ENCODE measurements at regions not wholly inside any gene's neighbourhood (a gene's known extent, or its start where the extent isn't known, plus 50 kb on each side); places are given as distances from the start of the nearest gene placed in this dataset.

DNA sequence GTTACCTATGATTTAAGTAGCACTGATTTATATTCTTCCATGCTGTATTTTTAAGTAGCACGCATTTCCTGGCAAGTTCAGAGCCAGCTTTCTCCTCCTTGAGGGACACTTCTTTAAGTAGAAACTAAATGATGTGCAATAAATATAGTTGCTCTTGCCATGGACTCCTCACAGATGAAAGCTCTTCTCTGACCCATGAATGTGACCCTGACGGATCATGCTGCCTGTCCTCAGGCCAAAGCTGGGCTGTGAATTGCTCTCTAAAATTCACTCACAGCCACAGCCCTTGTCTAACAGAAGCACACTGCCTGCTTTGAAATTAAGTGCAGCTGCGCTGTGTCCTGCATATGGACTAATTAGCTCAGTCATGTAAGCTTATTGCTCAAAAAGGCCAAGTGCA lies 438.8 kb downstream of the PMP22 start:
- Histone ChIP-seq H4K20me1 (ENCODE audit: insufficient read depth) (no peaks in the 10 kb centered on the region), H3K9ac (ENCODE audit: low read length) (no peak overlapping the region), H3K4me2 (ENCODE audit: low read length) (no peak overlapping the region), H2AFZ (ENCODE audit: low read depth, low read length, poor library complexity, severe bottlenecking) (no peak overlapping the region), H3K36me3 (ENCODE audit: control insufficient read depth in 1 of 2, insufficient read depth in 2 of 2, low read length in 2 of 2) (no peaks in the 10 kb centered on the region), H3K27ac (ENCODE audit: low read depth, low read length) (no peak overlapping the region), H3K27me3 (ENCODE audit: insufficient read depth, low read length) (0 out of 2 replicates have a peak, but pooled peaks cover 3% of the 10 kb centered on the region), H3K4me1 (ENCODE audit: control insufficient read depth in 1 of 2, insufficient read depth in 2 of 2, low read length in 2 of 2) (no peaks in the 10 kb centered on the region), H3K79me2 (ENCODE audit: insufficient read depth, low read length) (no peaks in the 10 kb centered on the region), H3K9me2 (ENCODE audit: insufficient read depth) (no peaks in the 10 kb centered on the region), H3K4me3 (replicated peaks in 1 of 2; ENCODE audit: low read depth in 1 of 2, low read length in 2 of 2) (no peak overlapping the region), H3K9me3 (ENCODE audit: control insufficient read depth in 1 of 2, insufficient read depth in 1 of 2, low read depth in 1 of 2, low read length in 2 of 2) (peaks cover 0 to 14% of the 10 kb centered on the region in 2 experiments; a peak in 1 of 4 replicates)
- DNase-seq (ENCODE audit: low read depth, low spot score) (no peak), ATAC-seq (no peak)
- RAD21 ChIA-PET (ENCODE audit: low non-redundant PET in 1 of 2, low total read pairs in 2 of 2, uncharacterized antibody in 2 of 2, unreplicated experiment in 2 of 2) = no interaction called here
- TF ChIP-seq YY1 (IDR thresholded peaks at IDR 0.05; ENCODE audit: extremely low read depth, insufficient replicate concordance, low read depth, low read length) (no peak), SP1 (IDR thresholded peaks at IDR 0.05; ENCODE audit: low read depth) (no peak), POLR2A (IDR thresholded peaks at IDR 0.05; ENCODE audit: borderline replicate concordance, extremely low read depth, insufficient read depth, insufficient read length) (no peak), POLR2AphosphoS5 (IDR thresholded peaks at IDR 0.05; ENCODE audit: low read depth, low read length) (no peak), FOSL1 (IDR thresholded peaks at IDR 0.05; ENCODE audit: low read depth) (no peak), RAD21 (IDR thresholded peaks at IDR 0.05; ENCODE audit: low read depth) (no peak), ELF1 (IDR thresholded peaks at IDR 0.05; ENCODE audit: borderline replicate concordance, low read depth) (no peak), TCF7L2 (IDR thresholded peaks at IDR 0.05; ENCODE audit: borderline replicate concordance, extremely low read depth, insufficient read depth, insufficient read length) (no peak), CBX3 (IDR thresholded peaks at IDR 0.05; ENCODE audit: low read depth) (no peak), SIN3A (IDR thresholded peaks at IDR 0.05; ENCODE audit: low read depth) (no peak)
- TF ChIP-seq, protein P1, sequence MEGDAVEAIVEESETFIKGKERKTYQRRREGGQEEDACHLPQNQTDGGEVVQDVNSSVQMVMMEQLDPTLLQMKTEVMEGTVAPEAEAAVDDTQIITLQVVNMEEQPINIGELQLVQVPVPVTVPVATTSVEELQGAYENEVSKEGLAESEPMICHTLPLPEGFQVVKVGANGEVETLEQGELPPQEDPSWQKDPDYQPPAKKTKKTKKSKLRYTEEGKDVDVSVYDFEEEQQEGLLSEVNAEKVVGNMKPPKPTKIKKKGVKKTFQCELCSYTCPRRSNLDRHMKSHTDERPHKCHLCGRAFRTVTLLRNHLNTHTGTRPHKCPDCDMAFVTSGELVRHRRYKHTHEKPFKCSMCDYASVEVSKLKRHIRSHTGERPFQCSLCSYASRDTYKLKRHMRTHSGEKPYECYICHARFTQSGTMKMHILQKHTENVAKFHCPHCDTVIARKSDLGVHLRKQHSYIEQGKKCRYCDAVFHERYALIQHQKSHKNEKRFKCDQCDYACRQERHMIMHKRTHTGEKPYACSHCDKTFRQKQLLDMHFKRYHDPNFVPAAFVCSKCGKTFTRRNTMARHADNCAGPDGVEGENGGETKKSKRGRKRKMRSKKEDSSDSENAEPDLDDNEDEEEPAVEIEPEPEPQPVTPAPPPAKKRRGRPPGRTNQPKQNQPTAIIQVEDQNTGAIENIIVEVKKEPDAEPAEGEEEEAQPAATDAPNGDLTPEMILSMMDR (IDR thresholded peaks at IDR 0.05 in 2 of 3, conservative IDR thresholded peaks at IDR 0.05 in 1 of 3; ENCODE audit: borderline replicate concordance in 1 of 3, insufficient read depth in 1 of 3, low read depth in 2 of 3, low read length in 2 of 3) = no peak
- TF ChIP-seq, protein P2, sequence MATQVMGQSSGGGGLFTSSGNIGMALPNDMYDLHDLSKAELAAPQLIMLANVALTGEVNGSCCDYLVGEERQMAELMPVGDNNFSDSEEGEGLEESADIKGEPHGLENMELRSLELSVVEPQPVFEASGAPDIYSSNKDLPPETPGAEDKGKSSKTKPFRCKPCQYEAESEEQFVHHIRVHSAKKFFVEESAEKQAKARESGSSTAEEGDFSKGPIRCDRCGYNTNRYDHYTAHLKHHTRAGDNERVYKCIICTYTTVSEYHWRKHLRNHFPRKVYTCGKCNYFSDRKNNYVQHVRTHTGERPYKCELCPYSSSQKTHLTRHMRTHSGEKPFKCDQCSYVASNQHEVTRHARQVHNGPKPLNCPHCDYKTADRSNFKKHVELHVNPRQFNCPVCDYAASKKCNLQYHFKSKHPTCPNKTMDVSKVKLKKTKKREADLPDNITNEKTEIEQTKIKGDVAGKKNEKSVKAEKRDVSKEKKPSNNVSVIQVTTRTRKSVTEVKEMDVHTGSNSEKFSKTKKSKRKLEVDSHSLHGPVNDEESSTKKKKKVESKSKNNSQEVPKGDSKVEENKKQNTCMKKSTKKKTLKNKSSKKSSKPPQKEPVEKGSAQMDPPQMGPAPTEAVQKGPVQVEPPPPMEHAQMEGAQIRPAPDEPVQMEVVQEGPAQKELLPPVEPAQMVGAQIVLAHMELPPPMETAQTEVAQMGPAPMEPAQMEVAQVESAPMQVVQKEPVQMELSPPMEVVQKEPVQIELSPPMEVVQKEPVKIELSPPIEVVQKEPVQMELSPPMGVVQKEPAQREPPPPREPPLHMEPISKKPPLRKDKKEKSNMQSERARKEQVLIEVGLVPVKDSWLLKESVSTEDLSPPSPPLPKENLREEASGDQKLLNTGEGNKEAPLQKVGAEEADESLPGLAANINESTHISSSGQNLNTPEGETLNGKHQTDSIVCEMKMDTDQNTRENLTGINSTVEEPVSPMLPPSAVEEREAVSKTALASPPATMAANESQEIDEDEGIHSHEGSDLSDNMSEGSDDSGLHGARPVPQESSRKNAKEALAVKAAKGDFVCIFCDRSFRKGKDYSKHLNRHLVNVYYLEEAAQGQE (IDR thresholded peaks at IDR 0.05; ENCODE audit: low read depth) = no peak
- BruUV-seq (replicated peaks) = no TSS peak
- CTCF ChIA-PET = no interaction called here
- POLR2A ChIA-PET = no interaction called here
- intact Hi-C loops (cut with micrococcal nuclease) = no loop called here
